HG03025 (cell line): ENCODE measurements at regions not wholly inside any gene's neighbourhood (a gene's known extent, or its start where the extent isn't known, plus 50 kb on each side); places are given as distances from the start of the nearest gene placed in this dataset.
"Not testable (repeated sequence)": the region's sequence is repeated elsewhere in the genome, so short reads cannot be mapped to it uniquely, and the experiment has no call there.

ENCODE experiments used
- ATAC-seq: cut with Tn5 transposase; IDR thresholded peaks from one replicate; pipeline ENCODE4 v1.9.1; 2021; ENCODE audit warnings: mild to moderate bottlenecking, moderate library complexity; ENCODE audit not compliant: unreplicated experiment, low FRiP score

DNA sequence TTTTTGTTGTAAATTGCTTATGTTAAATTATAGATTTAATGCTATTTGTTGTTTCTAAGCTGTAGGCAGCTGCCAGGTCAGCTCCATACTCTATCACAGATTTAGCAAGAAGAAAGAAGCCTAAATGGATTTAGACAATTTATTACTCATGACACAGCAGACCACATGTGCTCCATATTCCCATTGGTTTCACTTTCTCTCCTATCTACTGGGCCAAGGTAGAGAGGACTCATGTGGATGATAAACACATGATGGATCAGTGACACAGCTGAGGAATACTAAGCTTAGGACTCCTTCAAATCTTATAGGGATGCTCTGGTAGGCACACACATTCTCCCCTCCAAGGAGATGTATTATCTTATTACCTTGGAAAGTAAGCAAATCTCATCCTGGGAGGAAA is 553.0 kb upstream of the ADGRB3 start:
- ATAC-seq = no peak

DNA sequence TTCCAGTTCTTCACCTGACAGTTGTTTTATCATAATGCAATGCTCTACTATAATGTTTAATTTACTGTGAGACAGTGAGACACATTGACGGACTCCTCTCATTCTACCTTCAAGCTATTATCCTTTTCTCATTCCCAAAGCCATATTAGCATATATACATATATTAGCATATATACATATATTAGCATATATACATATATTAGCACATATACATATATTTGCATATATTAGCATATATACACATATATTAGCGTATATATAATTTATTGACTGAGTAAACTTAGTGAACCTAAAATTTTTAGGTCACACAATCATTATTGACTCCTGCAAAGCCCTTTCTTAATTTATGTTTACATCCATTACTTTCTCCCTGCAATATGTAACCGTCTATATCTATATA is 555.0 kb upstream of the ADGRB3 start:
- ATAC-seq = no peak

DNA sequence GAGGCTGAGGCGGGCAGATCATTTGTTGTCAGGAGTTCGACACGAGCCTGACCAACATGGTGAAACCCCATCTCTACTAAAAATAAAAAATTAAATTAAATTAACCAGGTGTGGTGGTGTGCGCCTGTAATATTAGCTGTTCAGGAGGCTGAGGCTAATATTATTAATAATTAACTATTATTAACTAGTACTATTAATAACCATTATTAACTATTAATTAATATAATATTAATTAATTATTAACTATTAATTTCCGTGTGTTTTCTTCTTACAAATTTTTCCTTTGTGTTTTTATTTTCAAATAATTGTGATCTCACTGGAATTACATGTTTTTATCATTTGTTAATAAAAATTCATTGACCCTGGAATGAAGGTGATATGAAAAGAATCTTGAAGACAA is 557.4 kb upstream of the ADGRB3 start:
- ATAC-seq = no peak

- ATAC-seq = no peak
Measured at GRCh38 chr6:68071740-68072139, 563.3 kb upstream of the ADGRB3 start.

- no peak for ATAC-seq
Measured at GRCh38 chr6:68069921-68070710, 565.0 kb upstream of the ADGRB3 start.

- peak; percentile 85 for ATAC-seq
Measured at GRCh38 chr6:68059899-68060298, 575.2 kb upstream of the ADGRB3 start.

GRCh38 chr6:68059261-68059660 is 575.8 kb upstream of the ADGRB3 start:
- ATAC-seq = no peak

DNA sequence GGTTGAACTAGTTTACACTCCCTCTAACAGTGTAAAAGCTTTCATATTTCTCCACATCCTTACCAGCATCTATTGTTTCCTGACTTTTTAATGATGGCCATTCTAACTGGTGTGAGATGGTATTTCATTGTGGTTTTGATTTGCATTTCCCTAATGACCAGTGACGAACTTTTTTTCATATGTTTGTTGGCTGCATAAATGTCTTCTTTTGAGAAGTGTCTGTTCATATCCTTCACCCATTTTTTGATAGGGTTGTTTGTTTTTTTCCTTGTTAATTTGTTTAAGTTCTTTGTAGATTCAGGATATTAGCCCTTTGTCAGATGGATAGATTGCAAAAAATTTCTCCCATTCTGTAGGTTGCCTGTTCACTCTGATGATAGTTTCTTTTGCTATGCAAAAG is 578.5 kb upstream of the ADGRB3 start:
- ATAC-seq = not testable (repeated sequence)

DNA sequence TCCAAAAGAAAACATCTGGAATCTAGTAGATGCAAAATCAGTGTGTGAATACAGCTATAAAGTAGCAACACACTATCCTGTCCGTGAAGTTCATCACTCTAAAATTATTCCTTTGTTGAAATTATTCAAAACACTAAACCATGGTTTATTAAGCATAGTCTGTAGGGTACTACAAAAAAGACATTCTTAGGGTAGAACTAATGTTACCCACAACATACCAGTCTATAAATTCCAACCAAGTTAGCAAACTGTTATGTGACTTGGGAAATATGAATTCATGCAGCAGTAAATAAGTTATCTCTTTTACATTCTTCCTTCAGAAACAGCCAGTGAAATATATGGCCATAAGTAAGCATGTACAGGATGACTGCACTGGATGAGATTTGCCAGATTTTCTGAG is 580.3 kb upstream of the ADGRB3 start:
- no peak for ATAC-seq

DNA sequence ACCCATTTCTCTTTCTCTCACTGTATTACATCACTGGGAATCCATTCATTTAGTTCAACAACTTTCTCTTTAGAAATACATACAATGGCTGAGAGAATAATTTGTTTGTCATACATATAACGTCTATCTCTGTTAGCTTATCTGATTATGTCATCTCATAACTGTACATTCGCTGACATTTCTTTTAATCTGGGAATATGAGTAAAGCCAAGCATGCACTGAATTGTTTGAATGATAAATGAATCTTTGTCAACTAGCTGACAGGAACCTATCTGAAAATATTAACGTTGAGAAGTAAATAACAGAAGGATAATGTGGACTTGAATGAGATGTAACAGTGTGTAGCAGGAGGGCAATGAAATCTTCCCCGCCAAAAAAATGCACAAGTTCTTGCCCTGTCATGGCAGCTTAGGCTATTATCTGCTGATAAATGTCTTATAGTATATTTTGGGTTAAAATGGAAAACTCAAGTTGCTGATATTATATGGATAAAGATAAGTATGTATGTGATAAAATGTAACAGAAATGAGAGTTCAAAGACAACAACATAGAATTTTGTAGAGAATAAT is 581.2 kb upstream of the ADGRB3 start:
- ATAC-seq = no peak

GRCh38 chr6:68052234-68052633 is 582.8 kb upstream of the ADGRB3 start:
- ATAC-seq = no peak

GRCh38 chr6:68049562-68049961 is 585.5 kb upstream of the ADGRB3 start:
- ATAC-seq = no peak

DNA sequence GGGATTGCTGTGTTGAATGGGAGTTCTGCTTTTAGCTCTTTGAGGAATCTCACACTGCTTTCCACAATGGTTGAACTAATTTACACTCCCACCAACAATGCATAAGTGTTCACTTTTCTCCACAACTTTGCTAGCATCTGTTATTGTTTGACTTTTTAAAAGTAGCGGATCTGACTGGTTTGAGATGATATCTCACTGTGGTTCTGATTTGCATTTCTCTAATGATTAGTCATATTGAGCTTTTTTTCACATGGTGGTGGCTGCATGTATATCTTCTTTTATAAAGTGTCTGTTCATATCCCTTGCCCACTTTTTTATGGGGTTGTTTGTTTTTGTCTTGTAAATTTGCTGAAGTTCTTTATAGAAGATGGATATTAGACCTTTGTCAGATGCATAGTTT is 588.3 kb upstream of the ADGRB3 start:
- no peak for ATAC-seq

DNA sequence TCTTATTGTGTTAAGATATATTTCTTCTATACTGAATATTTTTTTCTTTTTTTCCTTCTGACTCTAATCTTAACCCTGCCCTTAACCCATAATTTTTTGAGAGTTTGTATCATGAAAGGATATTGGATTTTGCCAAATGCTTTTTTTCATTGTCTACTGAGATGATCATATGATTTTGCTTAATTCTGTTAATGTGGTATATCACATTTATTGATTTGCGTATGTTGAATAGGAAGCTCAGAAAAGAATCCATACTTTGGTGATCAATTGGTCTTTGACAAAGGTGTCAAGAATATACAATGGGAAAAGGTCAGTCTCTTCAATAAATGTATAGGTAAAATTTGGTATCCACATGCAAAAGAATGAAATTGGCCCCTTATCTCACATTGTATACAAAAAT is 588.8 kb upstream of the ADGRB3 start:
- ATAC-seq = no peak

GRCh38 chr6:68045193-68045592 is 589.9 kb upstream of the ADGRB3 start:
- ATAC-seq = no peak

- ATAC-seq = no peak
Measured at GRCh38 chr6:68044264-68044663, 590.8 kb upstream of the ADGRB3 start.

DNA sequence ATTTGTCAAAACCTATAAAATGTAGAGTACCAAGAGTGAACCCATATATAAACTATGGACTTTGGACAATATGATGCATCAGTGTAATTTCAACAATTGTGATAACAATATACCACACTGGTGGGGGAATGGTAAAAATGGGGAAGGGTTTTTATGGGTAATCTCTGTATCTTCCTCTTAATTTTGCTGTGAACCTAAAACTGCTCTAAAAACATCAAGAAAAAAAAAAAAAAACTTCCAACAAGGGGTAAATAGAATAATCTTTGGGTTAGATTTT is 592.0 kb upstream of the ADGRB3 start:
- no peak for ATAC-seq

- no peak for ATAC-seq
Measured at GRCh38 chr6:68042339-68043121, 592.6 kb upstream of the ADGRB3 start.

GRCh38 chr6:68040780-68041179 is 594.3 kb upstream of the ADGRB3 start:
- ATAC-seq = no peak

DNA sequence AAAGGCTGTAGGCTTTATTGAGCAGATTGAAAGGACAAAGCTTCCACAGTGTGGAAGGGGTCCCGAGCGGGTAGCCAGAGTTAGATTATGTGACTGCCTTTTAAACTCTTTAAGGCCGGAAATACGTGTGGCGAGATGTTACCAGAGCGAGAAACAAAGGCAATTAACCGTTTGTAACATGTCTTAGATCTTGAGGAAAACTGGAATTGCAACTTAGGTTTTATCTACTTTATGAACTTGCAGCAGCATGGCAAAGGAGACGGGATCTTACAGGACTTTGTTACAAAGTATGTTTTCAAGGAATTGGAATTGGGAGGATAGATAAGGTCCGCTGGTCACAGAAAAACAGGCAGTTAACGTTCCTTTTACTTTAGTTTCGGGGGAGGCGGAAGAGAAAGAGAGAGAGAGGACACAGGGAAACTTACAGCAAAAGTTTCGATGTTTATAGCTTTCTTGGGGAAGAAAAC is 594.7 kb upstream of the ADGRB3 start:
- no peak for ATAC-seq

GRCh38 chr6:68039641-68040311 is 595.3 kb upstream of the ADGRB3 start:
- no peak for ATAC-seq
